ENCODE measurements at regions not wholly inside any gene's neighbourhood (a gene's known extent, or its start where the extent isn't known, plus 50 kb on each side); places are given as distances from the start of the nearest gene placed in this dataset.

GRCh38 chr1:5764959-5765358 is 227.3 kb downstream of the NPHP4 start:
- no peaks in the 10 kb centered on the region for H3K4me1 Mint-ChIP-seq (ENCODE audit: low read depth)
- intact Hi-C loops (cut with micrococcal nuclease) = loop anchor here (5.0 kb wide), 1 partner anchor 47 kb away; no protein-coding TSS in a partner anchor
- POLR2A ChIA-PET = no interaction called here
- TF ChIP-seq, protein P1, sequence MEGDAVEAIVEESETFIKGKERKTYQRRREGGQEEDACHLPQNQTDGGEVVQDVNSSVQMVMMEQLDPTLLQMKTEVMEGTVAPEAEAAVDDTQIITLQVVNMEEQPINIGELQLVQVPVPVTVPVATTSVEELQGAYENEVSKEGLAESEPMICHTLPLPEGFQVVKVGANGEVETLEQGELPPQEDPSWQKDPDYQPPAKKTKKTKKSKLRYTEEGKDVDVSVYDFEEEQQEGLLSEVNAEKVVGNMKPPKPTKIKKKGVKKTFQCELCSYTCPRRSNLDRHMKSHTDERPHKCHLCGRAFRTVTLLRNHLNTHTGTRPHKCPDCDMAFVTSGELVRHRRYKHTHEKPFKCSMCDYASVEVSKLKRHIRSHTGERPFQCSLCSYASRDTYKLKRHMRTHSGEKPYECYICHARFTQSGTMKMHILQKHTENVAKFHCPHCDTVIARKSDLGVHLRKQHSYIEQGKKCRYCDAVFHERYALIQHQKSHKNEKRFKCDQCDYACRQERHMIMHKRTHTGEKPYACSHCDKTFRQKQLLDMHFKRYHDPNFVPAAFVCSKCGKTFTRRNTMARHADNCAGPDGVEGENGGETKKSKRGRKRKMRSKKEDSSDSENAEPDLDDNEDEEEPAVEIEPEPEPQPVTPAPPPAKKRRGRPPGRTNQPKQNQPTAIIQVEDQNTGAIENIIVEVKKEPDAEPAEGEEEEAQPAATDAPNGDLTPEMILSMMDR (IDR thresholded peaks at IDR 0.05) = no peak
- peaks cover 17% of the 10 kb centered on the region for H3K9me3 Mint-ChIP-seq
- ATAC-seq (no peak), DNase-seq (no peak)
- CTCF ChIA-PET = no interaction called here
- peaks cover 30% of the 10 kb centered on the region for H3K27me3 Mint-ChIP-seq
- H3K4me3 Mint-ChIP-seq = no peak overlapping the region
- H3K27ac Mint-ChIP-seq = no peak overlapping the region
- no peaks in the 10 kb centered on the region for H3K36me3 Mint-ChIP-seq (ENCODE audit: low read depth)

DNA sequence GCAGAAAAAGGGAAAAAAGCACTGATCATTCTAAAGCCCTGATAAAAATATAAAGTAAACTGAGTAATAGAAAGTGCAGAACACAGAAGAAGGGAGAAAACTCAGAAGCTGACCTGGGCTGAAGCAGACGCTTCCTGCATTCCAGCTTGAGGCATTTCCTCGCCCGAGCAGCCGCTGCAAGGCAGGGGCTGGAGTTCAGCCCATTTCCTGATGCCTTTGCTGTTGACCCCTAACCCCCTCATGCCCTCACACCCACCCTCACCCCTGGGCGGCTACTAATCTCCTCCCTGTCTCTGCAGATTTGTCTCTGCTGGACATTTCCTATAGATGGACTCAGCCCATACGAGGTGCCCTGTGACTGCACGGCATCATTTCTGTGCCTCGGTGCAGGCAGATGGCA is 227.8 kb downstream of the NPHP4 start:
- peaks cover 30% of the 10 kb centered on the region for H3K27me3 Mint-ChIP-seq

GRCh38 chr1:5763696-5764370 is 228.4 kb downstream of the NPHP4 start:
- ChIA-PET CTCF (no interaction called here), POLR2A (no interaction called here)
- ATAC-seq (no peak), DNase-seq (no peak)
- TF ChIP-seq, protein P1 (IDR thresholded peaks at IDR 0.05) = no peak
- no peak overlapping the region for H3K4me3 Mint-ChIP-seq
- H3K27ac Mint-ChIP-seq = no peak overlapping the region
- intact Hi-C loops (cut with micrococcal nuclease) = loop anchor here (5.0 kb wide), 1 partner anchor 48 kb away; no protein-coding TSS in a partner anchor
- H3K9me3 Mint-ChIP-seq = peaks cover 17% of the 10 kb centered on the region
- H3K27me3 Mint-ChIP-seq = peaks cover 30% of the 10 kb centered on the region
- no peaks in the 10 kb centered on the region for H3K4me1 Mint-ChIP-seq (ENCODE audit: low read depth)
- no peaks in the 10 kb centered on the region for H3K36me3 Mint-ChIP-seq (ENCODE audit: low read depth)

More for the DNA sequence above, 227.8 kb downstream of the NPHP4 start:
- Mint-ChIP-seq H3K36me3 (ENCODE audit: low read depth) (no peaks in the 10 kb centered on the region), H3K9me3 (peaks cover 17% of the 10 kb centered on the region), H3K4me1 (ENCODE audit: low read depth) (no peaks in the 10 kb centered on the region), H3K4me3 (no peak overlapping the region), H3K27ac (no peak overlapping the region)
- intact Hi-C loops (cut with micrococcal nuclease) = loop anchor here (5.0 kb wide), 1 partner anchor 48 kb away; no protein-coding TSS in a partner anchor
- DNase-seq (no peak), ATAC-seq (no peak)
- ChIA-PET CTCF (no interaction called here), POLR2A (no interaction called here)
- TF ChIP-seq, protein P1 (IDR thresholded peaks at IDR 0.05) = no peak

DNA sequence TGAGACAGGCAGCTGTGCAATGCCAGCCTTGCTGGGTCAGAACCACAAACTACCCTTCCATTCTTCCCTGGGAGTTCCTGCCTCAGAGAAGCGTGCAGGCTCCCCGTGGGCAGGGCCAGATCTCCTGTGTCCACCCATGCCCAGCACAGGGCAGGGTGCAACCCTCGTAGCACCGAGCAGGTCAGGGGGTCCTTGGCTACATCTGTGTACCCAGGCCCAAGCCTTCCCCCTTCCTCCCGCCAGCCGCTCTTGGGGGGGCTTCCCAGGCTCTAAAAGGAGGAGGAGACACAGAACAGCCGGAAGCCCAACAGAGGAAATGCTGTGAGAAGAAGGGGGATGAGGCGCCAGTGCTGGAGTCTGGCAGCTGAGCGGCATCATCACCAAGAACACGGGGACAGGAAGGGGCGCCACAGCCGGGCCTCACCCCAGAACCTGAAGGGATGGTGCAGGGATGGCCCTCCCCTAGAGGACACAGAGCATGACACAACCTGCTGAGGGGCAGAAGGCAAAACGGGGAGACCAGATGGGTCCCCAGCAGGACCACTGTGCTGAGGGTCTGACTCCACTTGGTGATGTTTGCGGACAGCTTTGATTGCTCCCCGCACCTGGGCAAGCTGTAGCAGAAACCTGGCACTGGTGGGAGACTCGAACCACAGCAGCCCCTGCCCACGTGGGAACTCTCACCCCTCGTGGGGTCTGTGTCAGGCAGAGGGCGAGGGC is 233.2 kb downstream of the NPHP4 start:
- Mint-ChIP-seq H3K4me1 (ENCODE audit: low read depth) (no peaks in the 10 kb centered on the region), H3K27ac (no peak overlapping the region), H3K36me3 (ENCODE audit: low read depth) (no peaks in the 10 kb centered on the region), H3K27me3 (peaks cover 13% of the 10 kb centered on the region), H3K9me3 (peaks cover 15% of the 10 kb centered on the region), H3K4me3 (no peak overlapping the region)
- DNase-seq (no peak), ATAC-seq (no peak)
- TF ChIP-seq, protein P1 (IDR thresholded peaks at IDR 0.05) = no peak
- ChIA-PET POLR2A (no interaction called here), CTCF (no interaction called here)
- intact Hi-C loops (cut with micrococcal nuclease) = no loop called here

Measured in activated CD8-positive, alpha-beta T cell treated with anti-CD3 and anti-CD28 coated beads for 36 hours (primary cell).